ENCODE measurements at regions not wholly inside any gene's neighbourhood (a gene's known extent, or its start where the extent isn't known, plus 50 kb on each side); places are given as distances from the start of the nearest gene placed in this dataset.

- WGBS, 2 experiments (ENCODE audit: insufficient coverage in 1 of 2, insufficient read length in 1 of 2) = 94% methylated on average over 2 of the region's 3 CpGs; no CpG with 5 or more reads in 1 of the 2 experiments
- H3K9ac ChIP-seq (ENCODE audit: extremely low read depth, low read length, poor library complexity, severe bottlenecking) = no peak overlapping the region
- H3K36me3 ChIP-seq (ENCODE audit: control insufficient read depth, insufficient read depth, low read length) = no peaks in the 10 kb centered on the region
- no peak overlapping the region for H3K27ac ChIP-seq (ENCODE audit: low read depth, low read length)
- no peaks in the 10 kb centered on the region for H3K4me1 ChIP-seq (ENCODE audit: control insufficient read depth, insufficient read depth, low read length)
- Mint-ChIP-seq H3K27ac (no peak overlapping the region), H3K4me3 (no peak overlapping the region), H3K4me1 (peaks cover 3% of the 10 kb centered on the region), H3K36me3 (ENCODE audit: low read depth) (peaks cover 2% of the 10 kb centered on the region), H3K9me3 (peaks cover 4% of the 10 kb centered on the region), H3K27me3 (ENCODE audit: insufficient read depth) (no peaks in the 10 kb centered on the region)
- no peaks in the 10 kb centered on the region for H3K27me3 ChIP-seq (ENCODE audit: control insufficient read depth, insufficient read depth, low read length, poor library complexity, severe bottlenecking)
- H3K9me3 ChIP-seq (ENCODE audit: control insufficient read depth, low read length) = no peaks in the 10 kb centered on the region
- no peak for TF ChIP-seq CTCF (conservative IDR thresholded peaks at IDR 0.05)
- no peak overlapping the region for H3K4me3 ChIP-seq (ENCODE audit: low read length)
- no peak for DNase-seq
Observed at GRCh38 chr17:13351046-13351445, 250.7 kb downstream of the HS3ST3A1 start.

GRCh38 chr17:13350466-13350865 lies 251.3 kb downstream of the HS3ST3A1 start:
- H3K4me3 Mint-ChIP-seq = no peak overlapping the region
- TF ChIP-seq CTCF (conservative IDR thresholded peaks at IDR 0.05) = no peak
- peaks cover 8% of the 10 kb centered on the region for H3K4me1 Mint-ChIP-seq
- Histone ChIP-seq H3K9ac (ENCODE audit: extremely low read depth, low read length, poor library complexity, severe bottlenecking) (no peak overlapping the region), H3K27ac (ENCODE audit: low read depth, low read length) (no peak overlapping the region), H3K4me1 (ENCODE audit: control insufficient read depth, insufficient read depth, low read length) (no peaks in the 10 kb centered on the region), H3K9me3 (ENCODE audit: control insufficient read depth, low read length) (no peaks in the 10 kb centered on the region), H3K36me3 (ENCODE audit: control insufficient read depth, insufficient read depth, low read length) (no peaks in the 10 kb centered on the region), H3K4me3 (ENCODE audit: low read length) (no peak overlapping the region), H3K27me3 (ENCODE audit: control insufficient read depth, insufficient read depth, low read length, poor library complexity, severe bottlenecking) (no peaks in the 10 kb centered on the region)
- WGBS, 2 experiments (ENCODE audit: insufficient coverage in 1 of 2, insufficient read length in 1 of 2) = 94% methylated on average over 5 to 7 of the region's 9 CpGs
- H3K9me3 Mint-ChIP-seq = peaks cover 4% of the 10 kb centered on the region
- no peak overlapping the region for H3K27ac Mint-ChIP-seq
- DNase-seq = no peak
- peaks cover 2% of the 10 kb centered on the region for H3K36me3 Mint-ChIP-seq (ENCODE audit: low read depth)
- H3K27me3 Mint-ChIP-seq (ENCODE audit: insufficient read depth) = no peaks in the 10 kb centered on the region

- peaks cover 4% of the 10 kb centered on the region for H3K9me3 Mint-ChIP-seq
- no peaks in the 10 kb centered on the region for H3K4me1 ChIP-seq (ENCODE audit: control insufficient read depth, insufficient read depth, low read length)
- no peaks in the 10 kb centered on the region for H3K9me3 ChIP-seq (ENCODE audit: control insufficient read depth, low read length)
- H3K36me3 ChIP-seq (ENCODE audit: control insufficient read depth, insufficient read depth, low read length) = no peaks in the 10 kb centered on the region
- H3K27ac Mint-ChIP-seq = no peak overlapping the region
- H3K4me3 ChIP-seq (ENCODE audit: low read length) = no peak overlapping the region
- H3K36me3 Mint-ChIP-seq (ENCODE audit: low read depth) = peaks cover 2% of the 10 kb centered on the region
- peaks cover 8% of the 10 kb centered on the region for H3K4me1 Mint-ChIP-seq
- H3K27me3 ChIP-seq (ENCODE audit: control insufficient read depth, insufficient read depth, low read length, poor library complexity, severe bottlenecking) = no peaks in the 10 kb centered on the region
- no peak overlapping the region for H3K4me3 Mint-ChIP-seq
- H3K9ac ChIP-seq (ENCODE audit: extremely low read depth, low read length, poor library complexity, severe bottlenecking) = no peak overlapping the region
- H3K27ac ChIP-seq (ENCODE audit: low read depth, low read length) = no peak overlapping the region
- peaks cover 2% of the 10 kb centered on the region for H3K27me3 Mint-ChIP-seq (ENCODE audit: insufficient read depth)
- TF ChIP-seq CTCF (conservative IDR thresholded peaks at IDR 0.05) = no peak
- no peak for DNase-seq
- 83 to 84% methylated on average over 3 to 10 of the region's 10 CpGs for WGBS, 2 experiments (ENCODE audit: insufficient coverage in 1 of 2, insufficient read length in 1 of 2)
Observed at GRCh38 chr17:13346996-13347762, 254.6 kb downstream of the HS3ST3A1 start.
